HUDEP-2 (cell line): ENCODE measurements at regions not wholly inside any gene's neighbourhood (a gene's known extent, or its start where the extent isn't known, plus 50 kb on each side); places are given as distances from the start of the nearest gene placed in this dataset.
"Not testable (repeated sequence)": the region's sequence is repeated elsewhere in the genome, so short reads cannot be mapped to it uniquely, and the experiment has no call there.

ENCODE experiments used
- DNase-seq, 76 experiments: peaks; one replicate each; lab custom pipeline; 2025; ENCODE audit not compliant: unreplicated experiment in 76 of 76; lab: John Stamatoyannopoulos, UW

DNA sequence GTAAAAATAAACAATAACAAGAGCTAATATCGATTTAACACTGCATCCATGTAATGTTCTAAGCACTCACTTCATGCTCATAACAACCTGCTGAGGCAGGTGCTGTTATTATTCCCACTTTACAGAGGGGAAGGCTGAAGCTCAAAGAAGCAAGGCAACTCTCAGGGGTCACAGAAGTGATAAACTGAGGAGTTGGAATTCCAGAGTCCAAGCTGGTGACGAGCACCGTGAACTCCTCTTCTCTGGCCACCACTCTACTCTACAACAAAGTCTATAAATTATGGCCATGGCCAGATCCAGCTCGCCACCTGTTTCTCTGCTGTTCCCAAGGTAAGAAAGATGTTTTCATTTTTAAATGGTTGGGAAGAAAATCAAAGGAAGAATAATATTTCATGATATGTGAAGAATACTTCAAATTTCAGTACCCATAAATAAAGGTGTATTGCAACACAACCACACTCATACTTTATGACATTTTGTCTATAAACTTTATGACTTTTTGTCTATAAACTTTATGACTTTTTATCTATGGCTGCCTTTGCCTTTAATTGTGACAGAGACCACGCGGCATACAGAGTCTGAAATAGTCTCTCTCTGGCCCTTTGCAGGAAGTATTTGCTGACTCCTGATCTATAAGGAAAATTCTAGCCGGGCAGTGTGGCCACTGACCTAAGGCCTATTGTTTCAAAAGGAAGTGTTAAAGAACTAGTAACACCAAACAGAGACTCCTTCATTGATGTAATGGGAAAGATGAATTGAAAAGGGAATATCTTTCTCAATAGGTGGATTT lies 113.2 kb upstream of the KCNG1 start:
- DNase-seq, result no peak

DNA sequence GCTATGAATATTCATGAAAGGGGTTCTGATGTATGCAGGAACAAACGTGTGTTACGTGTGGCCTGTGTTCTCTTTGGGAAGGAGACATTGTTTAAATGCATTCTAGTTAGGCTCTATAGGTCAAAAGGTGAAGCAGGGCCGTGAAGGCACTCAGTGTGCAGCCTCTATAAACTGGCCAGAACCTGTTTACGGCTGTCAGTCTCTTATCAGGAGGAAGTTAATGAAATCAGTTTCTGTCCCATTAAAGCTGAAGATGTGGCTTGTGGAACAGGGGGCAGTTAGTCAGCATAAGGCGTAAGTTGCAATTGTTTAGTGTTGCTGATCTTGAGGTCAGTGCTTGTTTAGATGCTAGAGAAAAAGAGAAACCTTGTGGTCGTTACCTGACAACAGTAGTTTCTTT lies 111.5 kb upstream of the KCNG1 start:
- DNase-seq, result no peak

DNA sequence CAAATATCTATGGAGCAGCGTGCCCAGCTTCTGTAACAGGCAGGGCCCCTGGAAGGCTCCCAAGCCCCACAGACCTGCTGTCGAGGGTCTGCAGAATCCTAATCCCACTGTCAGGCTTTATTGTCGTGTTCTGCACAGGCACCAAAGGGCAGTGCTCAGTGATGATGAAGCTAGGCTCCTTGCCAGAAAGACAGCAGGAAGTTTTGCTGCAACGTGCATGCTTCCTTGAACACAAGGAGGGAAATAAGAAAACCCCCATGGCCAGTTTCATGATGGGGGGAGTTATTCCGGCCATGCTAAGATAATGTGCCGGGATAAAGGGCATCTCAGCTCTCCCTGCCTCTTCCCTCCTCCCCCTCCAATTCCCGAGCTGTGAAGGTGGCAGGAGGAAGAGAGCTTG lies 109.4 kb upstream of the KCNG1 start:
- no peak for DNase-seq

DNA sequence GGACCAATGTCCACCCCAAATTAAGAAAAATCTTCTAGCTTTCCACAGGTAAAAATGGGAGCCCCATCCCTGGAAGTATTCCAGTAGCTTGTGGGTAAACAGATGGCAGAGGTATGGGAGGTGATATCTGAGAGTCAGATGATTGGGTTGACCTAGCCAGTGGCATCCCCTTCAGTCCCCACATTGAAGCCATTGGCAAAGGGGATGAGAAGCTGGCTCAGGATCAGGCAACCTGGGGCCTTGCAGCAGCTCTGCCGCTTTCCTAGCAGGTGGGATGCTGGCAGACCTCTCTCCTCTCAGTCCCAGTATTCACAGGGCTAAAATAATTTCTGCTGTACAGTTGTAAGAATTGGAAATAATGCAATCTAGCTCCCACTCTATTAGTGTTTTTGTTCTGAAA lies 108.9 kb upstream of the KCNG1 start:
- DNase-seq, result no peak

DNA sequence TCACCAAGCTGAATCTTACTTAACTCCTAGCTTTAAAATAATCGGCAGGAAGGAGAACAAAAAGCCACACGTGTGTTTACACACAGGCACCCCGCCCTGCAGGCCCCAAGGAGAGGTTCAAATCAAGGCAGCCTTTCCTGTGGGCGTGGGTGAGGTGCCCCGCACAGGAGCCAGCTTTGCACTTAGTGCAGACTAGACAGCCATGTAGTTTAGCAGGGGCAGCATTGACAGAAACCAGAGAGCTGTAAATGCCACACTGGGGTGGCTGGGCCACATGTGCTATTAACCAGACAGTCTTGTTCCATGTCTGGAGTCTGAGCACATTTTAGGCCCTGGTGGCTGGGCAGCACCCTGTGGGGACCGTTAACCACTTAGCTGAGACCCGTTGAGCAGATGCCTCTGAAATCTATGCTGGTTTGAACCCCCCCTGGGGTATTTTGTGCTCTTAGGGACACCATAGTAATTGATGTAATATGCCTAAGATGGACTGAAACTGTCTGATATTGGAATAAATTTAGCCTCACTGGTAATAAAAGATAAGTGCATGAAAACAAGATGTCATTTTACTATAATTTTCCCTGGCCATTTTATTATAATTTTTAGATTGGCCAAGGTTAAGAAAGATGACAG lies 106.4 kb upstream of the KCNG1 start:
- no peak for DNase-seq

DNA sequence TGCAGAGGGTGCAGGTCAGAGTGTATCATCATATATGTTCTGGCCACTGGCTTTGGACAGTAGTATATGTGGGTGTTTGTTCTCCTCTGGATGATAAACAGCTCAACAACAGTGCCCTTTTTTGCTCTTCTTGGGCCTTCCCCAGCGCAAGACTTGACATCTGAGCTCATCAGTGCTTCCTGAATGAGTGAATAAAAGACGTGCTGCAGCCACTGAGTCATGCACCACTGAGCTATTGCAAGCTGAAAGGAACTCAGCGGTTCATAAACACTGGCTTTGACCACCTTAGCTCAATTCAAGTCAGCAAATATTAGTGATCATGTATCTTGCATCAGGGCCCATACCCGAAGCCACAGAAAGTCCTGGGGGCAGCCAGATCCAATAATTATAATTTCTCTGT lies 105.3 kb upstream of the KCNG1 start:
- no peak for DNase-seq

DNA sequence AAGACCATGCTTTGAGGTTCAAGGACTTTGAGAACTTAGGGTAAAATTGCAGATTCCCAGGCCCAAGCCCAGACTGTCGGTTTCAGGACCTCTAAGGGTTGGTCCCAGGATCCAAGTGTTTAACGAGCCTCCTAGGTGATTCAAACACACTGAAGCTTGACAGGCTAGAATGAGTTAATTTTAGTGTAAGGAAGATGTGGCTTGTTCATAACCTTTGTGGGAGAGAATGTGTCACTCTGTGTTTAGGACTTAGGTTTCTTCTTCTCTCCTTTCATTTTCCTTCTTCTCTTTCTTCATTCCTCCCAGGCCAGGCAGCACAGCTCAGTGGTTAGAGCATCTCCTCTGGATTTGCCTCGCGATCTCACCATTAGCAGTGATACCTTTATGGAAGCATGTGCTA lies 104.8 kb upstream of the KCNG1 start:
- DNase-seq, result no peak

DNA sequence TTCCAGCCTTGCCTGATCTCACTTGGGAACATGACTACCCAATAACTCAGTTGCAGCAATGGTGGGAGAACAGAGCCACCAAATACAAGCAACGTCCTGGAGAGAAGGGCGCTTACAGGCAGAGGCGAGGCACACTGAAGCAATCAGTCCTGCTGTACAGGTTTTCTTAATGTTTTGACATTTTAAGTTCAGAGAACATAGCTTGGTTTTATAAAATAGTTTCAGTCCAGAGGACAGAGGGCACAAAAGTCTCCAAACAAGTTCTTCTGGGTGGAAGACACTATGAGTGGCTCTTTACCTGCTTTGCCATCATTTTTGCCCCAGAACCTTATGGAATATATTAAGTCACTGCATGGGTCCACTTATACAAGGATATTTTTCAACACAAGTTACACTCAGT lies 103.4 kb upstream of the KCNG1 start:
- no peak for DNase-seq

DNA sequence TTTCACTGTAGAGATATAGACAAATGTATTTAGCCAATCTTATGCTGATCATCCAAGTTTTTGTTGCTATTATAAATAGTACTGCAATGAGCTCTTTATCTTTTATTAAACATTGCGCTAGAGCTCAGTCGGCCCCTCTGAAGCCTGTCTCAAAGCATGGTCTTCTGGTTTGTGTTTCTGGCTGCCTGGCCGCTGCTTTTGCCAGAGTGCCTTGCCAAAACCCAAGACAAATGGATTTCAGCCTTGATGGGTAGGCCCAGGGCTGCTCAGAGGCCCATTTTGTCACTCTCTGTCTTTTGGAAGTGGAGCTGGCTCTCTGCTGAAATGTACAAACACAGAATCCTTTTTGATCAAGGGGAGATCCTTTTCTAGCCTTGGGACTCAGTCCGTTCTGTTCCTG lies 102.9 kb upstream of the KCNG1 start:
- no peak for DNase-seq

DNA sequence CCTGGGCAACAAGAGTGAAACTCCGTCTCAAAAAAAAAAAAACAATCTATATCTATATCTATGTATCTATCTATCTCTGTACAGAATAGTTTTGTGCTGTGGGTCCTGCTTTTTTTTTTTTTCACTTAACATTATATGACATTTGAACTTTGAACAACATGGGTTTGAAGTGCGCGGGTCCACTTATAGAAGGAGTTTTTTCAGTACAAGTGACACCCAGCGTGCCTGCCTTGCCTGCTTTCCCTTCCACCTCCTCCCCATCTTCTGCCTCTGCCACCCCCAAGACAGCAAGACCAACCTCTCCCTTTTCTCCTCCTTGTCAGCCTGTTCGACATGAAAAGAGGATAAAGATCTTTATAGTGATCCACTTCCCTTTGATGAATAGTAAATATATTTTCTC lies 102.2 kb upstream of the KCNG1 start:
- no peak for DNase-seq

DNA sequence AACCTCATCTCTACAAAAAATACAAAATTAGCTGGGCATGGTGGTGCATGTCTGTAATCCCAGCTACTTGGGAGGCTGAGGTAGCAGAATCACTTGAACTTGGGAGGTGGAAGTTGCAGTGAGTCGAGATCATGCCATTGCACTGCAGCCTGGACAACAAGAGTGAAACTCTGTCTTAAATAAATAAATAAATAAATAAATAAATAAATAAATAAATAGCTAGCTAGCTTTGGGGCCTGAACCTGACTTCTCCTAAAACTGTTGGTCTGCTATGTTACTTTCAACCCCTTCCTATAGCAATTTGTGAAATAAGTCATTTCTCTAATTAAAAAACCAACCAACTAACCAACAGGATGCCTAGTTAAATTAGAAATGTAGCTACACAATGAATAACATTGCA lies 101.0 kb upstream of the KCNG1 start:
- DNase-seq, result not testable (repeated sequence)

DNA sequence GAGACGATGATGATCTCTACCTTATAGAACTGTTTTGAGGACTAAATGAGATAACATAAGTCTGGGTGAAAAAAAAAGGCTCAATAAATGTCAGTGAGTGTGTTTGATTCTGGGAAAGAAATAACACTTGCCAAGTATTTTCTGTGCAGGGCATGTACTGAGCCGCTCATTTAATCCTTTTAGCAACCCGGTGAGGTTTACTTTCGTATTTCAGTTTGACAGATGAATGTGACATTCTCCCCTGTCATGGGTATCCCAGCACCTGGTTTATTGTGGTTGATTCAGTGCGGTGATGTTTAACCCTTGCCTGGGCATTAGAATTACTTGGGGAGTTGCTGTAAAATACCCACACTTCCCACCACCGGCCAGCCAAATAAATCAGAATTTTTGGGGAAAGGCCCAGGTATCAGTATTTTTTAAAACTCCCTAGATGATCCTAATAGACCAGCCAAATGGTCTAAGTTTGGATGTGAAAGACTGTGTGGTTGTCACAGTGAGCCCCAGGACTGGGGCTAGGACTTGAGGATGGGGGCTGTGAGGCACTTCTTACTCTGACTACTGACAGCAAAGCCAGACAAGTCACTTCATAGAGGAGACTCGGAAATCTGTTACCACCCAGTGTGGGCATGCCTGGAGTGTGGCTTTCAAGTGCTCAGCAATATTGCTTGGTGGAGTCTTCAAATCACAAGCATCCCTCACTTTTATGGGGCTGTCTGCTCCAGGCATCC lies 100.2 kb upstream of the KCNG1 start:
- DNase-seq, result no peak

DNA sequence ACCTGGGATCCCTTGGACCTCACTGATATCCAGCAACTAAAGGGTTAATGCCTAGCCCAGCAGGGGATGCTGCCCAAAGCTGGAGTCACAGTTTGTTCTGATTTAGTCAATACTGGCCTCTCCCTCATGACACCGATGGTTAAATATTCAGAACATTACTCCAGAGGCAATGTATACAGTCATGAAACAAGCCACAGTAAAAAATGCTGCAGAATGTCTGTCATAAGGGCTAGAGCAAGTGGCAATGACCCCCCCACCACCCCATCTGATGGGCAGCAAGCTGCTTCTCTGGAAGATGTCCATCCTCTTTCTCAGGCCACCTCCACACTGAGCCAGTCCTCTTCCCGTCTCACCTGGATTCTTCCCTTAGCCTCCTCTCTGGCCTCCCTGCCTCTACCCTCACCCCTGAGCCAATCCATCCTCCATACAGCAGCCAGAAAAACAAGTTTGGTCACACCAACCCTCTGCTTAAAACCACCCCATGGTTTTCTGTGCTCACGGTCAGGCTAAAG lies 99.0 kb upstream of the KCNG1 start:
- DNase-seq, result no peak

DNA sequence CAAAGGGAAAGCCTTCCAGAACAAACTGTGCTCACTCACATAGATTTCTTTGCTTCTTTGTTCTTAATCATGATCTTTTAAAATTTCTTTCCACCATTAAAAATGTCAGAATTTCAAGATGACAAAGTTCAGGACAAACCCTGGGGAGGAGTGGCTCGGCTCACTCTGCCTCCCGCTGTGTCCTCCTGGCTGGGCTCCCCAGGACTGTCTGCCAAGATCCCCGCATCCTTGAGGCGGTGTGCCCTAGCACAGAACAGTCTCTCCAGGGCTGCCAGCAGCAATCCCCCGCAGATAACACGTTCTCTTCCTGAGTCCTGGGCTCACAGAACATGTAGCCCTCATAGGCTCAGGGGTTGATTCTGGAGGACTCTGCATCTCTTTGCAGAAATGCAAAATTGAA lies 98.4 kb upstream of the KCNG1 start:
- DNase-seq, result no peak

DNA sequence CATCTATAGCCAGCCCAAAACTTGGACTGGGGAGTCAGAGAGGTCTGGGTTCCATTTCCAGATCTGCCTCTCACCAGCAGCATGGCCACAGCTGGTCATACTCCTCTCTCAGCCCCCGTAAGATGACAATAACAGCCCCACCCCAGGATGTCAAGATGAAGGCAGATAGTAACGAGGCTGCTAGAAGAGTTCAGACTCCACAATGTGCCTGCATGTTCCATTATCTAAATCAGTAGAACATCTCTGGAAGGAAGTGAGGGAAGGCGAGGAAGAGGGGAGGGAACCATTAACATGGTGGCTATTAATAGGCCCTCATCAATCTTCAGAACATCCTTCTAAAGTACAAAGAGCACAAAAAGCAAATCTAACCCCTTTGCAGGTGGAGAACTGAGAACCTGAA lies 98.0 kb upstream of the KCNG1 start:
- DNase-seq, result no peak

DNA sequence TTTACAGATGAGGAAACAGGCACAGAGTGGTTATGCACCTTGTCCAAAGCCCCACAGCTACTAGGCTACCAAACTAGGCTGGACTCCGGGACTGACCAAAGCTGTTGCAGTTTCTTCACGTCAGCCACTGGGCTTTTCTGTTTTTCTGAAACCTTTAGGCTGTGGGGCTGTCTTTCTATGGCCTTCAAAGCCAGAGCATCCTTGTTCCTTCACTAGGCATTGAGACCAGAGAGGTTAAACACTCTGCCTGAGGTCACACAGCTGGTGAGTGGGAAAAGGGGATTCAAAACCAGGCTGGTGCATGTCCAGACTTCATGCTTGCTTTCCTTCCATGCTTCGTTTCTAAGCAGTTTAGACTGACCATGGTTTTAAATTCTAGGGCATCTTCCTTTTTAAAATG lies 97.5 kb upstream of the KCNG1 start:
- DNase-seq, result no peak

DNA sequence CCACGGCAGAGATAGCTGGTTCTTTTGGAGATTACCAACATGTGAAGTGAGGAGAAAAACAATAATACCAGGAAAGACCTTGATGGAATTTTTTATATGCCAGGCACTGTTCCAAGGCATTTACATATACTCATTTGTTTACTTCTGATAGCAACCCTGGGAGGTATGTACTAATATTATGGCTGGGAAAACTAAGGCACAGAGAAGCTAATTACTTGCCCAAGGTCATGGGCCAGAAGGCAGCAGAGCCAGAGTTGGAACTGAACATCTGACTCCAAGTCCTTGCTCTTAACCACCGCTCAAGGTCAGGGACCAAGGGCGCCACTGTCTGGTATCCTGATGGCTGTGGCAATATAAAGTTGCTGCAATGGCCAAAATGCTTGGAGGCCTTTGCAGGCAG lies 97.0 kb upstream of the KCNG1 start:
- DNase-seq, result no peak

DNA sequence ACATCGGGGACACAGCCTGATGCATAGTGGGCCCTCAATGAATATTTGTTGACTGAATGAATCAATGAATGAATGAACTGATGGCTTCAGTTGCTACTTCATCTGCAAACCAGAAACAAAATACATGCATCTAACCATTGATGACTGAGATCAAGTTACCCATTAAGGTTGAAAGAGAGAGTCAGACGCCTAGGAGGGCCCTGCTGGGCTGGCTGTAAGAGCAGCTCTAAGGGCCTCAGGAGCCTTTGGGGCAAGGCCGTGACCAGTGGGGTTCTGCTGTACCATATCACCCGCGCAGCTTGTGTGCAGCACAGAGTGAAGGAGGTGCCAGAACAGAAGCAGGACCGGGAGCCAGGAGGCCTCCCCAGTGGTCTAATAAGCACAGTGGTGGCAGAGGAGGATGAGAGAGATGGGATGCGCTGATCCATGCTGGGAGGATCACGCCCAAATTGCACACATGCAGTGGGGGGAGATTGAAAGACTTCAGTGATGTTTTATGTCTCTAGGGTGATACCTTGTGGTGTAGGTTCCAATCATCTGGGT lies 96.1 kb upstream of the KCNG1 start:
- no peak for DNase-seq

DNA sequence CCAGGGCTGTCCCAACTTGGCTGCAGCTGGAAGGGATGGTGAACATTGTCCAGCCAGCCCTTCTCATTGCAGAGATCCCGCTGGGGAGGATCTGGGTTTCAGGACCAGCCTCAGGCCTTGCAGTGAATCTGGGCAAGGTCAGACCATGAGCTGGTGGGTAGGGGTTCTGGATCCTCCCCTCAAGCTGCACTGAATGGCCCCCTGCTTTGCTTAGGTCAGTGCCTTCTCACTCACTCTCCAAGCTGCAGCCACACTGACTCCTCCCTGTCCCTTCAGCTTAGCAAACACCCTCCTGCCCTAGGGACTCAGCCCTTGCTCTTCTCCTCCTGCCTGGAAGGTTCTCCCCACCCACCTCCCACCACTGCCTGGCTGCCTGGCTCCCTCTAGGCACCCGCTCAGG lies 95.3 kb upstream of the KCNG1 start:
- DNase-seq, result no peak

DNA sequence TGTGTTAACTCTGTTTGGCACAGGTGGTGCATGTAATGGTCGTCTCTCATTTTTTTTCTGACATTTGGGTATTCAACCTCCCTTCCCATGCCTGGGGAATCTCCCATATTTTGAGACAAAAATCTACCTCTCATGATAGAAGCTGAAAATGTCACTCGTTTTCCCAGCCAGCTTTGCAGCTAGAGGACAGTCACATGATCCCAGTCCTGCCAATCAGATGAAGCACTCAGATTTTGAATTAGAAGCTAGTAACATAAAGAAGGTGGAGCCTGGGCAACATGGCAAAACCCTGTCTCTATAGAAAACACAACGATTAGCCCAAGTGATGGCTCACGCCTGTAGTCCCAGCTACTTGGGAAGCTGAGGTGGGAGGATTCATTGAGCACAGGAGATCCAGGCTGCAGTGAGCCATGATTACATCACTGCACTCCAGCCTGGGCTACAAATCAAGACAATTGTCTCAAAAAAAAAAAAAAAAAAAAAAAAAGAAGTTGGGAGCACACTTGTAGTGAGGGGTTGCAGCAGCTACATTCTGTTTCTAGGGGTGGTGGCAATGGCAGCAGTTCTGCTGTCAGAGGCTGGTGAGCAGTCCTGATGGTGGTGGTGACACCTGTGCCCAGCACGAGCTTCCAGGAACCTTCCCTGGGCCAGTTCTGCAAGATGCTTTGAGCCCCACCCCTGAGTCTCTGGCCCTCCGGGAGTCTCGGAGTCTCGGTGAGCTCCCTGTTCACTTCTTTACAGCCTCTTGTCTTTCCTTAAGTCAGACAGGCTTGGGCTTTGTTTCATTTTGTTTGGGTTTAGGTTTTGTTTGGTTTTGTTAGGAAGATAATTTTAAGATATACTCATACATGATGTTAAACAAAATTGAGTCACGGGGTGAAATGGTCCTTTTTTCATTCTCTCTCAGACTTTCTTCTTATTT lies 94.1 kb upstream of the KCNG1 start:
- no peak for DNase-seq
